Nephron (organoid): ENCODE measurements at regions not wholly inside any gene's neighbourhood (a gene's known extent, or its start where the extent isn't known, plus 50 kb on each side); places are given as distances from the start of the nearest gene placed in this dataset.

ENCODE experiments used
- H3K27ac Mint-ChIP-seq, 3 experiments: 2 replicates each; pipeline ENCODE4 v1.8.0; 2020; ENCODE audit warnings: mixed read lengths in 3 of 3, mild to moderate bottlenecking in 2 of 3, moderate library complexity in 1 of 3
- H3K27me3 Mint-ChIP-seq: 2 replicates; pipeline ENCODE4 v1.8.0; 2021; ENCODE audit warnings: low read depth, mild to moderate bottlenecking, moderate library complexity, mixed read lengths
- H3K36me3 Mint-ChIP-seq: 2 replicates; pipeline ENCODE4 v1.8.0; 2020; ENCODE audit warnings: low read depth, mixed read lengths
- H3K4me1 Mint-ChIP-seq: 2 replicates; pipeline ENCODE4 v1.8.0; 2020; ENCODE audit warnings: mixed read lengths
- H3K4me3 Mint-ChIP-seq, 3 experiments: 2 replicates each; pipeline ENCODE4 v1.8.0; 2020; ENCODE audit warnings: mild to moderate bottlenecking in 3 of 3, mixed read lengths in 3 of 3, moderate library complexity in 2 of 3
- H3K9me3 Mint-ChIP-seq: 2 replicates; pipeline ENCODE4 v1.8.0; 2020; ENCODE audit warnings: mixed read lengths
- TF ChIP-seq, protein P1 (sequence below), 3 experiments: fragments of 200-600 bp; sonication (generic); IDR thresholded peaks; one replicate each; pipeline ENCODE4 v1.5.0; 2021; ENCODE audit warnings: antibody characterized with exemption in 3 of 3; ENCODE audit not compliant: unreplicated experiment in 3 of 3

DNA sequence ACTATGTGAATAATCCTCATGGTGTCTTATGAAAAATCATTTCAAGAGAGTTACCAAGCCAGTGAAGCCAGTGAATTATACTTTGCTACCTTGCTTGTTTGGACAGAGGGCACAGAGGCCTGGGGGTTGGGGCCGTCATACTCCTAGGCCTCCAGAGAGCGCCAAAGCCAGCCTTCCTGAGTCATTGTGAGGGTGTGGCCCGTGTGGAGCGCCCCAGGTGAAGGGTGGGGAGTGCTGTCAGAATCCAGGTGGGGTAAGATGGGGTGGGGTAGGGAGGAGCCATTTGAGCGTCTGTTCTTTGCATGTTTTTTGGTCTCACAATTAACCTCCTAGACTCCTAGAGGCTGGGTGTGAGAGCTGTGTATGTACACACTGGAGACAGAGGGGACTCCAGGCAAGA is 71.1 kb downstream of the PERP start:
- H3K9me3 Mint-ChIP-seq, result no peaks in the 10 kb centered on the region
- H3K4me1 Mint-ChIP-seq, result no peaks in the 10 kb centered on the region

DNA sequence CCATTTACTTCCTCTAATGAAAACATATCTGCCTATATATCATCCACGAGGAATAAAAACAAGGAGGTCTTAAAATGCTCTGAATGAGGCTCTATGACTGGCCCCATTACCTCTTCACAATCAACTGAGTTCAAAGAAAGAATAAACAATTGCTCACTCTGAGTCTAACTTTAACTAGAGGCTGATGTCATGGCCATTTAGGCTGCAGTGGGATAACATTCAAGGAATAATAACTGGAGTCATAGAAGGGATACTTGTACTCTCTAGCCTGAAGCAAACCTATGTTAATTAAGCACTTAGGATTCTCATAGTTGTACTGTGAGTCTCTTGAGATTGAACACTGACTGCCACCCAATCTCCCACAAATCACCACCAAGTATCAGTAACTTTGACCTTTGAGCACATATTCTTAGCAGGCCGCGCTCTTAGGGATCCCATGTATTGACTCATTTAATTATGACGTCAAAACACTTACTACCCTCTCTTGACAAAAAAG is 70.2 kb downstream of the PERP start:
- Mint-ChIP-seq H3K36me3 (no peaks in the 10 kb centered on the region), H3K9me3 (no peaks in the 10 kb centered on the region), H3K27ac (no peak overlapping the region), H3K4me1 (no peaks in the 10 kb centered on the region), H3K4me3 (no peak overlapping the region), H3K27me3 (no peaks in the 10 kb centered on the region)
- TF ChIP-seq, protein P1, sequence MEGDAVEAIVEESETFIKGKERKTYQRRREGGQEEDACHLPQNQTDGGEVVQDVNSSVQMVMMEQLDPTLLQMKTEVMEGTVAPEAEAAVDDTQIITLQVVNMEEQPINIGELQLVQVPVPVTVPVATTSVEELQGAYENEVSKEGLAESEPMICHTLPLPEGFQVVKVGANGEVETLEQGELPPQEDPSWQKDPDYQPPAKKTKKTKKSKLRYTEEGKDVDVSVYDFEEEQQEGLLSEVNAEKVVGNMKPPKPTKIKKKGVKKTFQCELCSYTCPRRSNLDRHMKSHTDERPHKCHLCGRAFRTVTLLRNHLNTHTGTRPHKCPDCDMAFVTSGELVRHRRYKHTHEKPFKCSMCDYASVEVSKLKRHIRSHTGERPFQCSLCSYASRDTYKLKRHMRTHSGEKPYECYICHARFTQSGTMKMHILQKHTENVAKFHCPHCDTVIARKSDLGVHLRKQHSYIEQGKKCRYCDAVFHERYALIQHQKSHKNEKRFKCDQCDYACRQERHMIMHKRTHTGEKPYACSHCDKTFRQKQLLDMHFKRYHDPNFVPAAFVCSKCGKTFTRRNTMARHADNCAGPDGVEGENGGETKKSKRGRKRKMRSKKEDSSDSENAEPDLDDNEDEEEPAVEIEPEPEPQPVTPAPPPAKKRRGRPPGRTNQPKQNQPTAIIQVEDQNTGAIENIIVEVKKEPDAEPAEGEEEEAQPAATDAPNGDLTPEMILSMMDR (IDR thresholded peaks at IDR 0.05; ENCODE audit: unreplicated experiment in 3 of 3), result no peak

More for the DNA sequence above, 71.1 kb downstream of the PERP start:
- no peaks in the 10 kb centered on the region for H3K36me3 Mint-ChIP-seq
- H3K27me3 Mint-ChIP-seq, result no peaks in the 10 kb centered on the region
- H3K4me3 Mint-ChIP-seq, result no peak overlapping the region
- H3K27ac Mint-ChIP-seq, result no peak overlapping the region
- TF ChIP-seq, protein P1 (IDR thresholded peaks at IDR 0.05; ENCODE audit: unreplicated experiment in 3 of 3), result no peak

DNA sequence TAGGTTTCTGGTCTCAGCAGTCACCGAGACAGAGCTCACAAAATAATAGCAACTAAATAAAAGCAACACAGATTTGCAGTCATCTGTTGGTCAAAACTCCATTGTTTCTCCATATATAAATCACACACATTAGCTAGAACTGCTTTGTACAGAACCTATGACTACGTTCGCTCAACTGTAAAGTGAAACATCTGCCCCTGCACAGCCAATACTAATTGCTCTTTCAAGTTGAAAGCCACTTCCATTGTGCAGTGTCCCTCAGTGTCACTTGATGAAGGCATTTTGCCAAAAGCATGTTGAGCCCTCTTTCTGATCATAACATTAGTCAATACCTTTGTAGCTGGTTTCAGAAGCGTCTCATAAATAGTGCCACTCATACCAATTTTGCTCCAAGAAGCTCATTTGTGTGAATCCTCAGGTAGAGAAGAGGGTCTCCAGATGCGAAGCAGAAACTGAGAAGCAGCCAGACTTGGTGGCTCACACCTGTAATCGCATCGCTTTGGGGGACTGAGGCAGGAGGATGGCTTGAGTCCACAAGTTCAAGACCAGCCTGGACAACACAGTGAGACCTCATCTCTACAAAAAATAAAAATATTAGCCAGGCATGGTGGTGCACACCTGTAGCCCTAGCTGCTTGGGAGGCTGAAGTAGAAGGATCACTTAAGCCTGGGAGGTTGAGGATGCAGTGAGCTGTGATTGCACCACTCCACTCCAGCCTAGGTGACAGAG is 68.9 kb downstream of the PERP start:
- Mint-ChIP-seq H3K36me3 (no peaks in the 10 kb centered on the region), H3K27ac (no peak overlapping the region), H3K9me3 (peaks cover 3% of the 10 kb centered on the region), H3K27me3 (no peaks in the 10 kb centered on the region), H3K4me3 (no peak overlapping the region), H3K4me1 (no peaks in the 10 kb centered on the region)
- TF ChIP-seq, protein P1 (IDR thresholded peaks at IDR 0.05; ENCODE audit: unreplicated experiment in 3 of 3), result no peak
